HG03439 (cell line): ENCODE measurements at regions not wholly inside any gene's neighbourhood (a gene's known extent, or its start where the extent isn't known, plus 50 kb on each side); places are given as distances from the start of the nearest gene placed in this dataset.
A peak's percentile ranks its signal among the peaks of the same experiment; 100 is the strongest.

Experiments
- ATAC-seq: cut with Tn5 transposase; IDR thresholded peaks from one replicate; pipeline ENCODE4 v1.9.1; 2021; ENCODE audit warnings: mild to moderate bottlenecking, moderate library complexity; ENCODE audit not compliant: unreplicated experiment

- ATAC-seq, result peak; percentile 52
These were observed 251.2 kb upstream of the TPTE start for GRCh38 chr21:10270211-10270610.

- ATAC-seq, result peak; percentile 43
These were observed 249.6 kb upstream of the TPTE start for GRCh38 chr21:10271666-10272207.

GRCh38 chr21:10272216-10272615, 249.2 kb upstream of the TPTE start:
- peak; percentile 92 for ATAC-seq

GRCh38 chr21:10273196-10273595, 248.2 kb upstream of the TPTE start:
- ATAC-seq, result no peak

- peak; percentile 73 for ATAC-seq
These were observed 247.5 kb upstream of the TPTE start for GRCh38 chr21:10273794-10274338.
